ENCODE measurements at regions not wholly inside any gene's neighbourhood (a gene's known extent, or its start where the extent isn't known, plus 50 kb on each side); places are given as distances from the start of the nearest gene placed in this dataset.

DNA sequence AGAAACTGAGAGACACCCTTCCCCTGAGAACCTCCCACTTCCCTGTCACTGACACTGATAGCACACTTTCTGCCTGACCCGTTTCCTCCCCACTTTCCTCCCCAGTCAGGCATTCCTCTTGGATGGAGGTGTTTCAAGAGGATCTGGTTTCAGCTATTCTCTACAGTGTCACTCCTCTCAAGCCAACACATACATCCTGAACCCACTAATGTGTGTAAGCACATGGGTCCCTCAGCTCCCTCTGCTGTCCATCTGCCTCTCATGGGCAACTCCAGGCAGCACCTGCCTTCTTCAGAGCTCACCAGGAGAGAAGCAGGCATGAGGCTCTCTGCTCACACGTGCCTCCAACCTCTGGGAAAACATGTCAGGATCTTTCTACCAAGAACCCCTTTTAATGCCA lies 207.6 kb downstream of the NAF1 start:
- H3K36me3 Mint-ChIP-seq: no peaks in the 10 kb centered on the region
- no peak overlapping the region for H3K4me3 Mint-ChIP-seq
- H3K9me3 Mint-ChIP-seq: no peaks in the 10 kb centered on the region
- no peak overlapping the region for H3K27ac Mint-ChIP-seq
- H3K4me1 Mint-ChIP-seq (ENCODE audit: unreplicated experiment): no peaks in the 10 kb centered on the region
- TF ChIP-seq, protein P1, sequence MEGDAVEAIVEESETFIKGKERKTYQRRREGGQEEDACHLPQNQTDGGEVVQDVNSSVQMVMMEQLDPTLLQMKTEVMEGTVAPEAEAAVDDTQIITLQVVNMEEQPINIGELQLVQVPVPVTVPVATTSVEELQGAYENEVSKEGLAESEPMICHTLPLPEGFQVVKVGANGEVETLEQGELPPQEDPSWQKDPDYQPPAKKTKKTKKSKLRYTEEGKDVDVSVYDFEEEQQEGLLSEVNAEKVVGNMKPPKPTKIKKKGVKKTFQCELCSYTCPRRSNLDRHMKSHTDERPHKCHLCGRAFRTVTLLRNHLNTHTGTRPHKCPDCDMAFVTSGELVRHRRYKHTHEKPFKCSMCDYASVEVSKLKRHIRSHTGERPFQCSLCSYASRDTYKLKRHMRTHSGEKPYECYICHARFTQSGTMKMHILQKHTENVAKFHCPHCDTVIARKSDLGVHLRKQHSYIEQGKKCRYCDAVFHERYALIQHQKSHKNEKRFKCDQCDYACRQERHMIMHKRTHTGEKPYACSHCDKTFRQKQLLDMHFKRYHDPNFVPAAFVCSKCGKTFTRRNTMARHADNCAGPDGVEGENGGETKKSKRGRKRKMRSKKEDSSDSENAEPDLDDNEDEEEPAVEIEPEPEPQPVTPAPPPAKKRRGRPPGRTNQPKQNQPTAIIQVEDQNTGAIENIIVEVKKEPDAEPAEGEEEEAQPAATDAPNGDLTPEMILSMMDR (conservative IDR thresholded peaks at IDR 0.05): no peak
- DNase-seq (ENCODE audit: extremely low spot score, unreplicated experiment): no peak
- H3K27me3 Mint-ChIP-seq: peaks cover 13% of the 10 kb centered on the region

DNA sequence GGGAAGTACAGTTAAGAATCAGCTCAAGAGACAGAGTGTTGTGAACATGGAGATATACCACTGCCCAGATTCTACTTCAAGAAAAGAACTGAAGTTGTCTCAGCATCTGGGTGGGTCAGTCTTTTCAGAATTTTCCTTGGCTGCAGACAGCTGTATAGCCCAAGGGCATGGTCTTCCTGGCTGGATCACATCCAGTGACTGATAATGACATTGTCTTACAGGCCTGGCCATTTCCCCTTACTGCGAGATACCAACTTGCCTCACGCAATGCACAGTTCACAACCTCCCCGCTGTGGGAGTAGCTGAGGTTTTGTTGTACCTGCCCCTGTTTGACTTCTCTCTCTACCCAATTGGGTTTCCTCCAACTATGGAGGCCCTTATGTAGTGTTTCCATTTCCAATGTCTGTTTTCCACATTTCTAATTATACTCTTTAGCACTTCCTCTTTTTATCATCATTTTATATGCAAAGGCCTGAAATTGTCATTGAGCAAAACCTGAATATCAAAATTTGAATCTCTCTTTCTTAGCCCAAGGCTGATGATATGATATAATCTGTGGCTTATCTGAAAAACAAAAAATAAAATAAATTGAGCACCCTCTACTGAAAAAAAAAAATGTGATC lies 209.1 kb downstream of the NAF1 start:
- TF ChIP-seq, protein P1 (conservative IDR thresholded peaks at IDR 0.05): no peak
- H3K36me3 Mint-ChIP-seq: no peaks in the 10 kb centered on the region
- no peak overlapping the region for H3K27ac Mint-ChIP-seq
- H3K9me3 Mint-ChIP-seq: no peaks in the 10 kb centered on the region
- no peak overlapping the region for H3K4me3 Mint-ChIP-seq
- H3K4me1 Mint-ChIP-seq (ENCODE audit: unreplicated experiment): no peaks in the 10 kb centered on the region
- H3K27me3 Mint-ChIP-seq: peaks cover 13% of the 10 kb centered on the region
- no peak for DNase-seq (ENCODE audit: extremely low spot score, unreplicated experiment)

- TF ChIP-seq, protein P1 (conservative IDR thresholded peaks at IDR 0.05): no peak
- no peak overlapping the region for H3K27ac Mint-ChIP-seq
- no peak overlapping the region for H3K4me3 Mint-ChIP-seq
- no peak for DNase-seq (ENCODE audit: extremely low spot score, unreplicated experiment)
- H3K36me3 Mint-ChIP-seq: no peaks in the 10 kb centered on the region
- no peaks in the 10 kb centered on the region for H3K4me1 Mint-ChIP-seq (ENCODE audit: unreplicated experiment)
- H3K9me3 Mint-ChIP-seq: no peaks in the 10 kb centered on the region
- H3K27me3 Mint-ChIP-seq: peaks cover 10% of the 10 kb centered on the region
Measured at GRCh38 chr4:162954976-162955375, 211.7 kb downstream of the NAF1 start.

DNA sequence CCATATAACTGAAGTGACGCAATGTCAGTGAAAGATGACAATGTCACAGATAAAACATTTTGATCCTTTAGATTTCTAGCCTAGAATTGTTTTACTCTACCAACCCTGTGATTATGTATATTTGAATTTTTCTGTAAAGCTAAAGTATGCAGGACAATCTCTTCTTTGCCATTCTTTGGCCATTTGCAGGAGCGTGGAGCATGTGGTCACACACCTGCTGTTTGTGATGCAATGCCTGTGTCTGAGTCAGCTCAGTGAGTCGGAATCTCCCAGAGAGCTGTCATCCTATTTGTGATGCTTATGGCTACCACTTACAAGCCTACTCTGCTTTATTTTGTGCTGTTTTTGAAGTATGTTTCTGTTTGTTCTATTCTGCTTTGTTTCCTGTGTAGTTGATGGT lies 214.5 kb downstream of the NAF1 start:
- no peak for DNase-seq (ENCODE audit: extremely low spot score, unreplicated experiment)
- TF ChIP-seq, protein P1 (conservative IDR thresholded peaks at IDR 0.05): no peak
- Mint-ChIP-seq H3K27me3 (no peaks in the 10 kb centered on the region), H3K4me1 (ENCODE audit: unreplicated experiment) (no peaks in the 10 kb centered on the region), H3K36me3 (no peaks in the 10 kb centered on the region), H3K9me3 (no peaks in the 10 kb centered on the region), H3K4me3 (no peak overlapping the region), H3K27ac (no peak overlapping the region)

DNA sequence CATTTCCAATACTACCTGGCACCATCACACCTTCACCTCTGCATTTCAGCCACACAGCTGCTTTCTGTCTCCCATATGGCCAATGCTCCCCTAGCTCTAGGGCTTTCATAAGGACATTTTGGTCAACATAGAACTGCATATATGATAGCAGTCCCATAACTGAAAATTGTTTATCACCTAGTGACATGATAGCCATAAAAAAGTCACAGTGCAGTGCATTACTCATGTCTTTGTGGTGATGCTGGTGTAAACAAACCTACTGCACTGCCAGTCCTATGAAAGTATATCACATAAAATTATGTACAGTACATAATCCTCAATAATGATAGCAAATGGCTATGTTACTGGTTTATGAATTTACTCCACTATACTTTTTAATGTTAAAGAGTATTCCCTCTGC lies 221.0 kb downstream of the NAF1 start:
- Mint-ChIP-seq H3K27me3 (no peaks in the 10 kb centered on the region), H3K36me3 (no peaks in the 10 kb centered on the region), H3K9me3 (no peaks in the 10 kb centered on the region), H3K27ac (no peak overlapping the region), H3K4me3 (no peak overlapping the region), H3K4me1 (ENCODE audit: unreplicated experiment) (no peaks in the 10 kb centered on the region)
- TF ChIP-seq, protein P1 (conservative IDR thresholded peaks at IDR 0.05): no peak
- no peak for DNase-seq (ENCODE audit: extremely low spot score, unreplicated experiment)

- Mint-ChIP-seq H3K27ac (no peak overlapping the region), H3K4me3 (no peak overlapping the region), H3K9me3 (no peaks in the 10 kb centered on the region), H3K36me3 (no peaks in the 10 kb centered on the region), H3K4me1 (ENCODE audit: unreplicated experiment) (no peaks in the 10 kb centered on the region), H3K27me3 (no peaks in the 10 kb centered on the region)
- TF ChIP-seq, protein P1 (conservative IDR thresholded peaks at IDR 0.05): no peak
- no peak for DNase-seq (ENCODE audit: extremely low spot score, unreplicated experiment)
Measured at GRCh38 chr4:162943263-162943662, 223.4 kb downstream of the NAF1 start.

Data from type B pancreatic cell (in vitro differentiated cells).